Activated CD4-positive, alpha-beta T cell treated with anti-CD3 and anti-CD28 coated beads, Interleukin-10, Interleukin-2, amounts not matched to agents 100 ng/mL and 50 ng/mL, durations not matched to agents 16 hours and 8 hours (primary cell): ENCODE measurements at regions not wholly inside any gene's neighbourhood (a gene's known extent, or its start where the extent isn't known, plus 50 kb on each side); places are given as distances from the start of the nearest gene placed in this dataset.

Experiments used
- DNase-seq: peaks from one replicate; pipeline ENCODE4 v3.0.0-alpha.2; 2020

DNA sequence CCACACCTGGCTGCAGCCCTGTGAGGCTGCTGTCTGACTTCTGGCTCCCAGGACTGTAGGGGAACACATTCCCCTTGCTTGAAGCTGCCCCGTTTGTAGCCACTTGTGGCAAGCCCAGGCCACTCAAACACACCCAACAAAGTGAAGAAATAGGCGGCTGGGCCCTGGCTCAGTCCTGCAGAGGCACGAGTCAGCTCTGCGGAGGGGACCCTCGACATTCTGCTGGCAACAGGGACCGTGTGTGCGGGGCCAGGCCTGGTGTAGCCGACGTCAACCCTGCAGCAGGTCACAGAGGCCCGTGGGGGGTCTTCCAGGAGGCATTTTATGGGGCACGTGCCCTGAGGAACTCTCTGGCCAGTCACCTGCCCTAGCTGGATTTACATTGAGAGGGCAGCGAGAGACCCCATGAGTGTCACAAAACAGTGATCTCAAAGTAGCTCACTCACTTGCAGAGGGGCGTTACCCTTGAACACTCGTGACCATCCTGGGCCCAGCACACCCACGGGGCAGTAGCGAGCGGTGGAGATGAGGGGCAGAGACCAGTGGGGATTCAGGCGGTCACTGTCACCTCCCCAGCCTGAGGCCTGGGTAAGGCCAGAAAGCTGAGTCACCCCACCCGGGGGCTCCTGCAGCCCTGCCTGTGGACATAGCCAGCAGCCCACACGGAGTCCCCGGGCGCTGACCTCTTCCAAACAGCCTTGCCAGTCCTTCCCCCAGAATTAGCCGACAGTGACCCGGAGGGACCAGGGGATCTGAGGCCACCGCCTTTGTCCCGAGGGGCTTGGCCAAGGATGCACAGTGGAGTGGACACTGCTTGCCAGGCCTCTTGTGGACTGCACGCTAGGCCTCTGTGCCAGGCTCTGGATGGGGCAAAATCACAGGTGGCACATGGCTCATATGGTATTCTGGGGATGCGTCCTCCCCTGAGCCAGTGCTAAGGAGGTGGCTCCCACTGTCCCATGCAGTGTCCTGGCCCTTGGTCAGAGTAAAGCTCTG, 139.5 kb downstream of the CTTN start:
- no peak for DNase-seq

DNA sequence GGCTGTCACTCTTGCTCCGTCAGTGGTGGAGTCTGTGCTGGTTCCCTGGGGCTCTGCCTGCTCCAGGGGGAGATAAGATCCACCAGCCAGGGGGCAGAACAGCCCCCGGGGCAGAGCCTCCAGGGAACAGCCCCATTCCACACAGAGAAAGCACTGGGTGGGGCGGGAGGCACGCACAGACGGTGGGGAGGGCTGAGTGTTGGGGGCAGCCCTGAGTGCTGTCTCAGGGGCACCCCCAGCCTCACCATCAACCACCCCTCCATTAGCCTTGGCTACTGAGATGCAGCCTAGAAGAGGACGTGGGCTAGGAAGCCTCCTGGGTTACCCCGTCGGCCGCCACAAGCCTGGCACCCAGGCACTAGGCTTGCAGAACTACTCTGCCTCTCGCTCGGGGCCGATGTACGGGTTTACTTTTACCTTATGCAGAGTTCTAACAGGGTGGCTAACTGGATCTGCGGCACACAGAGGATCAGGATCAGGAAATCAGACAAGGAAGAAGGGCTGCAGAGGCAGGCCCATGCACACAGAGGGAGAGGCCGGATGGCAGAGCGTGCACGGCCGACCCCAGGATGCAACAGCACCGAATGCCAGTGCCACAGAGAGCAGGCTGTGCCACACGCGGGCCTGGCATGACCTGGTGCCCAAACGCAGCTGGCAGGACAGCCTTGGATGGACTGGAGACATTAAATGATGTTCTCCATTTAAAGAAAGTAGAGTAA, 140.5 kb downstream of the CTTN start:
- DNase-seq, result no peak

DNA sequence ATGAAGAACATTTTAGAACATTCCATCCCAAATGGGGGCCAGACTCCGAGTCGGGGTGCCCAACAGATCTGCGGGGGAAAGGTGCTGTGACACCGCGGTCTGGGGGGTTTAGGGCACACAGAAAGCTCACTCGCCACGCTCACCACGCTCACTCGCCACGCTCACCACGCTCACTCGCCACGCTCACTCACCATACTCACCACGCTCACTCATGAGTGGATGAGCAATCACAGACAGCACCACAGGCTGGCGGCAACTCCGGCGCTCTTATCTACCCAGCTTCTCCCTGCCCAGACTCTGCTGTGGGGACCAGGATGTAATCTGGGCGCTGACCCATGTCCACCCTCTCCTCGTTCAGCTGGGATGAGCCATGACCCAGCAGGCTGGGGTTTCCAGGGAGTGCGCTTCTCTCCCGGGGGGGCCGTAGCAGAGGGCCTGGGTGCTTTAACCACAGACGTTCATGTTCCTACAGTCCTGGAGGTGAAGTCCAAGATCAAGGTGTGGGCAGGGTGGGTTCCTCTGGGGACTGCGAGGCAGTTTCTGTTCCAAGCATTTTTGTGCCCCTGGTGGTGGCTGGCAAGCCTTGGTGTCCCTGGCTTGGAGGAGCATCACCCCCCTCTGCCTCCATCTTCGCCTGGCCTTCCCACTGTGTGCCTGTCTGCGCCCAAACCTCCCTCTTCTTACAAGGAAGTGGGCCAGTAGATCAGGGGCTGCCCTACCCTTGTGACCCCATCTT, 141.2 kb downstream of the CTTN start:
- no peak for DNase-seq

DNA sequence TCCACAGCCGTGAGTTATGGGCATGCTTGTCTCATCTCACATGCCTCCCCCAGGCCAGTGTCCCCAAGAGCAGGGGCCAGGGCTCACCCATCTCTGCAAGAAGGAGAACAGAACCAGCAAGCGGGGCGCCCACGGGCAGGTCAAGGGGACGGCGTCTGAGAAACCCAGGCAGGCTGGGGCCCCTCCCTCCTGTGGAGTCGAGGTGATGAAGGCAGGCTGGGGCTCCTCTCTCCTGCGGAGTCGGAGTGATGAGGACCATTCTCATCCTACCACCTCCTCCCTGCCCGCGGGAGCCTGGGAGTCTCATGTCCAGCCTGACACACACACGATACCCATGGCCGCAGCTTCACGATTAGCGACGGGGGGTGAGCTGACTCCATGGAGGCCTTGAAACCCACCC, 141.9 kb downstream of the CTTN start:
- DNase-seq, result no peak

DNA sequence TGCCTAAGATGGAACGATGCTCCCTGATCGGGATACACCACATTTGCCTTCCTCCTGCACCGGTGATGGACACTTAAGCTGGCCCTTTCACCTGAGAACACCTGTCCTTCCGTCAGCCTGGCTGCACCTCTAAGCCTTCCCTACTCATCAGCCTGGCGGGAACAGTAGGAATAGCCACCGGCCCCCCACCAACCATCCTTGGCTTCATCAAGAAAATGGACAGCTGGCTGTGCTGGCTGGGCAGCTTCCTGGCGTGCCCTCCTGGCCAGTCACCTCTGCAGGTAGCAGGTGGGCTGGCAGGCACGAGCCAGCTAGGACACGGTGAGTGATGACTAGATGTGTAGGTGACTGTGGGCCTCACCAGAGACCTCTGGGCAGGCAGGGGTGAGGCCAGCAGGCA, 142.8 kb downstream of the CTTN start:
- no peak for DNase-seq

DNA sequence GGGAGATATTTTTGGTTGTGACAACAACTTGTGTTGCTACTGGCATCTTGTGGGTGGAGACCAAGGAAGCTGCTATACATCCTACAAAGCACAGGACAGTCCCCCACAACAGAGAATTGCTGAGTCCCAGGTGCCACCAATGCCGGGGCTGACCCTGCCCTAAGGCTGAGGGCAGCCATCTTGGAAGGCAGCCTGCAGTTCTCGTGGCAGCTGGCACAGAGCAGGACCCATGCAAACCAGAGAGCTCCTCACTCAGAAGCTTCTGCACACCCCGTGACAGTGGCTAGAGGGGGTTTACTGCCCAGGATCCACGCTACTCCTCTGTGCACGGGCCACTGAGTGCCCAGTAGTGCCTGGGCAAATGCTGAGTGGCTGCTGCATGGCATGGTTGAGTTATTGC, 143.4 kb downstream of the CTTN start:
- no peak for DNase-seq

DNA sequence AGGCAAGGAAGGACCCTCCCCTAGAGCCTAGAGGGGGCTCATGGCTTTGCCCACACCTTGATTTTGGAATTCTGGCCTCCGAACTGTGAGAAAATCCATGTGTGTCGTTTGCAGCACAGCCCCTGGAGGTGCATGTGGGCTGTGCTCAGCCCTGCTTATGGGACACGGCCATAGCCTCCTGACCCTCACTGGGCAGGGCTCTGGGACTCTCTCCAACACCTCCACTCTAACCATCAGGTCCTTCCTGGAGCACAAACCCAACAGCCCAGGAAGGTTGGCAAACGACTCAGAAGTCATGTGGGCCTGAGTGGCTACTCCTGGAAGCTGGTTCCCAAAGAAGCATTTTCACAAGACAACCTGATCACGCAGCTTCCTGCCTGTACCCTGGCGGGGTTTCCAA, 144.1 kb downstream of the CTTN start:
- DNase-seq, result no peak

DNA sequence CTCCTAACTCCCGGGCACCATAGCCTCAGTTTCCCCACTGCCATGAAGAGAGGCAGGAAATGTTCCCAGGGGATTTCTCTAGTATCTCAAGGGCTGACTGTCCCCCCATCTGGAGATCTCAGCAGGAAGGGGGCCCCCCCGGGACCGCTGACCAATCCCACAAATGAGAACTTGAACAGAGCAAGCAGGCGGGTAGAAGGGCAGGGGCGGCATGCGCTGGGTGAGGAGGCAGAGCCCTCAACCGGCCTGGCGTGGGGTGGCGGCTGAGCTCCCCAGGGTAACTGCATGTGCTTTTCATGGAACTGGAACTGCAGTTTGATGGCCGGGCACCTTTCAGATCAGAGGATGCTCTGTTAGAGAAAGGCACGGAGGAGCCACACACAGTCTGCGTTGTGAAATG, 144.5 kb downstream of the CTTN start:
- DNase-seq, result no peak

DNA sequence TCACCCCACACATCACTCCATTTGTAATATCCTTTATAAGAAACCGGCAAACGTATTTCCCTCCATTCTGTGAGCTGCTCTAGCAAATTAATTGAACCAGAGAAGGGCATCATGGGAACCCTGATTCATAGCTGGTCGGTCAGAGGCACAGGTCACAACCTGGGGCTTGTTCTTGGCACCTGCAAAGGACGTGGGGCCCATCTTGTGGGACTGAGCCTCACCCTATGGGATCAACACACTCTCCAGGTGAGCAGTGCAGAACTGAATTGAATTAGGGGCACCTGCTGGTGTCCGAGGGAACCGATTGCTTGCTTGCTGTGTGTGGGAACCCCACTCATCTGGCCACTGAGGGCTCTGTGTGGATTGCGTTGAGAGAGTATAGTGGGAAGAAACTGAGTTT, 145.3 kb downstream of the CTTN start:
- DNase-seq, result no peak

DNA sequence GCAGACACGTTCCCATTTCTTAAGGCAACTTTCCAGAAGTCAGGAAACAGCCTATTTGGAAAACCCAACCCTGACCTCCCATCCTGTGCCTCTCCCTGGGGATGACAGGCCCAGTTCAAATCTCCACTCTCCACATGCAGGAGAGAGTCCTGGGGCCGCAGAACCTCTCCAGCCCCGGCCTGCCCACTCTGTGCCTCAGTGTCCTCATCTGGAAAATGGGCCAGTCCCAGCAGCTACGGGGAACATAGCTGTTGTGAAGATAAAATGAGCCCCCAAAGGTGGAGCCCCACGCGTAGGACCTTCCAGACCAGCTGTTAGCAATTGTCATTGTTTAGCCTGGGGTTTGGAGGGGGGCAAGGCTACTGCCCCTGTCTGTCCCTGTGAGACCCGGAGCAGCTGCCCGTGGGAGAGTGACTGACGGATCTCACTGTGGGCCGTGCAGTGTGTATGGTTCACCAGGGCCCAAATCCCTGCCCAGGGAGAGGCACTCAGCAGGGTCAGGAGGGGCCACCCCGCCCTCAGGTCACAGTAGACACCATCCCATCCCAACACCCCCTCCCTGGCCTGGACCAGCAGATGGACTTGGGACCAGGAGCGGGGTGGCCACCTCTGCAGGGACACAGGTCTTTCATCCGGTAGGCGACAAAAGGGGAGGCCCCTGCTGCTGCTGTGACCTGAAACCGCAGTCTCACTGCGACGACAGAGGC, 145.9 kb downstream of the CTTN start:
- no peak for DNase-seq

DNA sequence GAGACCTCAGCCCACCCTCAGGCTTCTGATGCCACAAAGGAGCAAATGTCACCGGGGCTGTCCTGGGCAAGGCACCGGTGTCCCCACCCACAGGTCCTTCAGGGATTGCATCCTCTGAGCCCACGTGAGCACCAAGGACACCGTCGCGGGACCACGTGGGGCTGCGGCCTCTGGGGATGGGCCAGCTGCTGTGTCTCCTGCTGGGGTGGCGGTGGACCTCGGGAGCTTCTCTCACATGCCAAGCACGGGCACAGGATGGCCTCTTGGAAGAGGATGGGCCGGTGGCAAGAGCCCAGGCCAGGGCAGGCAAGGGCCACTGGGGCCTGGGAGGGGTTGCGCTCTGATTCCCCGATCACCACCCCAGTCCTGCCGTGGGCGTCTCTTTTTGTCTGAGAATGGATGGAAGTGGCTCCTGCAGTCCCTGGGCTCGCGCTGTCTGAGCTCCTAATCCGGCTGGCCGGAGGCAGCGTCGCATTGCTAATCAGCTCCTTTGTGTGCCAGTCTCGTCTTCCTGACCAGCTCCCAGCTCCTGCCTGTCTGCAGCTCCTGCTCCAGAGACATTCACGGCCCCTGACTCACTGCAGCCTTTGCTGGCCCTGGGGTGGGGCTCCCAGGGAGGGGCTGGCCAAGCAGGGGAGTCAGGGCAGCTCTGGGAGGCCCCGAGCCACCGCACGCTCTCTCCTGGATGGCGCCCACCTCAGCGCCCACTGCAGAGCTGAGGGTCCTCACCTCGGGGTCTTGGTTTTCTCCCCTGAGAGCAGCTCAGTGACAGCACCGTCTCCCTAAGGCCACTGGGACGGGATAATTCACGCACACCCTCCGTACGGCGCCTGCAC, 146.7 kb downstream of the CTTN start:
- DNase-seq, result no peak

DNA sequence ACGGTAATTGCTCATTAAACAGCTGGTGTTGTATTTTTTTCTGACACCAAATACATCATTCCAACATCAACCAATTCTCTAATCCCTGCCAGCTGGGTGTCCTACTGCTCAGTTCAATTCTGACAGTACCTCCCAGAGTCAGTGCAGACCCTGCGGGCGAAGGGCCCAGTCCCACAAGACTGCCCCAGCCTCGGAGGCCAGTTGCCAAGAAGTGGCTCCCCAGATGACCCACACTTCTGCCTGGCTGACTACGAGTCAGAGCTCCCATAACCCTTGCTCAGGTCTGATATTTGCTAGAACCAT, 147.2 kb downstream of the CTTN start:
- no peak for DNase-seq

DNA sequence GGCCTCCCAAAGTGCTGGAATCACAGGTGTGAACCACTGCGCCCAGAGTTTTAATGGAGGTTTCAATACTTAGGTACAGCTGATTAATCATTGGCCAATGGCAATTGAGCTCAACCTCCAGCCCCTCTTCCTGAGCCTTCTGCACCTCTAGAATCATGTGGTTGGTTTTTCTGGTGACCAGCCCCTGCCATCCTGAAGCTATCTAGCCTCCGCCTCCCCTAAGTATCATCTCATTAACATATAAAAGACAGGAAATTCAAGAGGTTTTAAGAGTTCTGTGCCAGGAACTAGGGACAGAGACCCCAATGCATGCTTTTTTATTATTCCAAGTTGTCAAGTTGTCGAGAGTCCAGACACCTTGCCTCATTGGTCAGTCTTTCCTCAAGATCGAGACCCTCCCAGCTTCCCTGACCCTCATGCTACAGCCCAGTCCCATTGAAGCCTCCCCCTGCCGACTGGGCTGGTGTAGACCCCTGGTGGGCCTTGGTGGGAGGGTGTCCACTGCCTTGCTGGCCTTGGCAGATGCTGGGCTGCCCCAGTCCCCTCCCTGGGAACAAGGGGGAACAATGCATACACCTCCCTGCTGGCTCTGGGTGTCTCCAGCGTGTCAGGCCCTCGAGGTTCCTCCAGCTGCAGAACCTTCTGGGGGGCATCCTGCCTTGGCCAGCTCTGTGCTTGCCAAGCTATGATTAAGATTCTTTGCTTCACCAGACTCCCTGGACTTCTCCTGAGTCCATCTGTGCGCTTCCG, 148.0 kb downstream of the CTTN start:
- DNase-seq, result no peak

DNA sequence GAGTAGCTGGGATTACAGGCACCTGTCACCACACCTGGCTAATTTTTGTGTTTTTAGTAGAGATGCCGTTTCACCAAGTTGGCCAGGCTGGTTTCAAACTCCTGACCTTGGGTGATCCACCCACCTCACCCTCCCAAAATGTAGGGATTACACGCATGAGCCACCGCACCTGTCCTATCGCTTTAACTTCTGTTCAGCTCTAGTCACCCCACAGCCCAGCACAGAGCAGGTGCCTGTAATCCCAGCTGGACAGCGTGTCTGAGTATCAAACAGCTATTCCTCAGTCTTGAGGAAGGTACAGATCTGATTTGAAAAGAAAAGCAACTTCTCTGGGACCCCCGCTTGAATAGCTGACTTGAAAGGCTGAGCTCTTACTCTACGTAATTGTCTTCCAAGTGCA, 149.1 kb downstream of the CTTN start:
- DNase-seq, result no peak

DNA sequence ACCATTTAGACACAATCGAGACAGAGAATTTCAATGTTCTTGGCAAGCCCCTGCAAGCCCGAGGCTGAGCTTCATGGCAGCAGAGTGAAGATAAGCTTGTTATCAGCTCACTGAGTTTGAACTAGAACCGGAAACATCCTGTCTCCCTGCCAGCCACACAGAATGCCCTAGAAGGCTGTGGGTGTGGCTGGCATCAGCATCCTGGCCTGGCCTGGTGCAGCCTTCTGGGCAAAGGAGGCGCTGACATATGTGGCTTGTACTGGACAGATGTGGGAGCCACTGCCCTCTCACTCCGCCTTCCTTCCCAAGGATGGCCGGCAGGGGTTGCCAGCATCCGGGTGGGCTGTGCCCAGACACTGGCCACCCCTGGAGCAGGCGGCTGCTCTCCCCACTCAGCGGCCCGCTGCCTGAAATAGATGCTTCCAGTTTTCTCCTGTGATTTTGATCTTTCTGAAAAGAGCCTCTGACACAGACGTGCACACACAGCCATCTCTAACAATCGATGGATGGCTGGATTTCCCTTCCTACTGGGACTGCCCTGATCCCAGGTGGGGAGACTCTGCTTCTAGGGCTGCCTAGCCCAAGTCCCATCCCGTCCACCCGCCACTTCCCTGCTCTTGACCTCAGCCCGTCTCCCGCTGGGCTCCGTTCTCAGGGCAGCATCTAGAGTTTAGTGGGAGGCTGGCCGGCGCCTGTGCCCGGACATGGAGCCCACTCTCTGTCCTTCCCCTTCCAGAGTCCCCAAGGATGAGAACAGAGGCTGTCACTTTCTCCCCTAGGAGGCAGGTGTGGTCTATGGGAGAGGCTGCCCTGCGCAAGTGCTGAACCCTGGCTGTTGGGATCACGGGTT, 149.7 kb downstream of the CTTN start:
- no peak for DNase-seq

DNA sequence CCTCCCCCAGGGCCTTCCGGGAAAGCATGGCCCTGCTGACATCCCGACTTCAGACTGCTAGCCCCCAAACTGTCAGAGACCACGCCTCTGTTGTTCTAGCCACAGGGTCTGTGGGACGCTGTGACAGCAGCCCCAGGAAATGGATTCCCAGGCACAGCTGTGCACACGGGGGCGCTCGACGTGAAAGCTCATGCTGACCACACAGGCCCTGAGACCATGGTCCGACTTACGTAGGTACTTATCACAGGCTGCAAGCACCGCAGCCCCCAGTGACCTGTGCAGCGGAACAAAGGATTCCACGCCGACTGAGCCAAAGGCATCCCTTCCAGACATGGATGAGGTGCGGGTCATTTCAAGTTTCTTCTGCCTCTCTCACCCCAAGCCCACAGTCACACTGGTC, 150.6 kb downstream of the CTTN start:
- DNase-seq, result no peak

DNA sequence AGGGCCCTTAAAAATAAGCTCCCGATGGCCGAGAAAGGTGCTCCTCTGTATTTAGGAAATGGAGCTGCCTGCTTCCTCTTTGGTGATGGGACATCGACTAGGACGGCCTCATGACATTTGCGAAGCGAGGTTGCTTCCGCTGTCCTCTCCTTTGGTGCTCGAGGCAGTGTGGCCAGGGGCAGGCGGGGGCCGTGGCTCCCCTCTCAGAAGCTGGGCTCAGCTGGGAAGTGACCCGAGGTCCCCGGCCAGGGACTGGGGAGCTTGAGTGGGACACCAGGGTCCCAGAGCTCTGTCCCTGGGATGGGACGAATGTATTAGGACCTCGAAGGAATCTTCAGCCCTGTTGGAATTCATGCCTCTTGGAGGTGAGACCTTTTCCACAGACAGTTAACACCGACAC, 151.1 kb downstream of the CTTN start:
- no peak for DNase-seq

DNA sequence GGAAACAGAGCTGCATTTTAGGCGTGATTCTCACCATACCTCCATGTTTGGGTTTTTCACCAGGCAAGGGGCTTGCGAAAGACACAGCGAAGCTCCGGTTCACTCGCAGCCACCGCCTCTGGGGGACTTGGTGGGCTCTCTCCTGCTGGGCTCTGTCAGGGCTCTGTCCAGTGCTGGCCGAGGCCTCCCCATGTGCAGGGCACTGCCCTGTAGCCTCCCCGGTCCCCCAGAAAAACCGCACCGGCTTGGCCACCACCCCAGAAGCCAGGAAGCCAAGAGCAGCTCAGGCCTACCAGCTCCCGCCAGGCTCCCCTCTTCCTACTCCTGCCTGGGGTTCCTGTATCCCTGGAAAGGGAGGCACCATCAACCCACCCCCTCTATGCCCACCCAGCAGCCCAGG, 151.5 kb downstream of the CTTN start:
- no peak for DNase-seq

DNA sequence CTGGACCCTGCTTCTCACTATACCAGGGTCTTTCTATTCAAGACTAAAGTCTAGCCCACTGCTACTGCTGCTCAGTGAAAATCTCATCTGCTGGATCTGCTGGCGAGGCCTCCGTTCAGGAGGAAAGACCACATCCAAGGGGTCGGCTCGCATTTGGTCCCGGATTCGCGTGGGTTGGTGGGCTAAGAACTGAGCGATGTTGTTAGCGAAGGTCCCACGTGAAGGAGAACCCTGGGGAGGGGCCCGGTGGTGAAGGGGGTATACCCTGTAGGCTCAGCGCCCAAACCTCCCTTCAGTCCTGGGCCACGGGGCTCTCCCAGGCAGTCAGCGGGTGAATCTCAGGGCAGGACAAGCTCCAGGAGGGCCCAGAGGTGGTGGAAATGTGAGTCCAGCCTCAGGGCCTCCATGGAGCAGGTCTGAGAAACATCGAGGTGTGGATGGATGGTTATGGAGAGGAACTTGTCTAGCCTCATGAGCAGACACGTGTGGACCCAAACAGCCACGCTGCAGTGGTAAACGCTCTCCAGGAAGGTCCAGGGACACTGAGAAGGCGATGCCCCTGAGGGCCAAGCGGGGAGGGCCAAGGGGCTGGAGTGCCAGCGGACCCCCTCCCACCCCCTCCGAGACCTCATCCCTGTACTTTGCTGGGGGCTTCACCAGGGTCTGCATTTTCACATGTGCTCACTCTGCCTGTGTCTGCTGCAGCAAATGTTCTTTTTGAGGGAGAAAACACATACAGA, 152.3 kb downstream of the CTTN start:
- no peak for DNase-seq
